ENCODE measurements at regions not wholly inside any gene's neighbourhood (a gene's known extent, or its start where the extent isn't known, plus 50 kb on each side); places are given as distances from the start of the nearest gene placed in this dataset.

GRCh38 chr3:187830181-187830580 is 84.9 kb upstream of the BCL6 start:
- Mint-ChIP-seq H3K4me3 (no peak overlapping the region), H3K27me3 (no peaks in the 10 kb centered on the region), H3K4me1 (peaks cover 19% of the 10 kb centered on the region), H3K27ac (ENCODE audit: low read depth) (peak overlapping the region; percentile 11), H3K36me3 (ENCODE audit: insufficient read depth) (peaks cover 2% of the 10 kb centered on the region), H3K9me3 (peaks cover 6% of the 10 kb centered on the region)
- DNase-seq (ENCODE audit: low spot score in 2 of 2), result no peak
- ATAC-seq (replicated peaks; ENCODE audit: extremely low read depth, poor library complexity, severe bottlenecking), result no peak

- ATAC-seq (replicated peaks; ENCODE audit: extremely low read depth, poor library complexity, severe bottlenecking) (no peak), DNase-seq (ENCODE audit: low spot score in 2 of 2) (no peak)
- peaks cover 19% of the 10 kb centered on the region for H3K4me1 Mint-ChIP-seq
- H3K9me3 Mint-ChIP-seq, result peaks cover 6% of the 10 kb centered on the region
- H3K36me3 Mint-ChIP-seq (ENCODE audit: insufficient read depth), result peaks cover 2% of the 10 kb centered on the region
- no peak overlapping the region for H3K4me3 Mint-ChIP-seq
- H3K27me3 Mint-ChIP-seq, result no peaks in the 10 kb centered on the region
- no peak overlapping the region for H3K27ac Mint-ChIP-seq (ENCODE audit: low read depth)
Measured at GRCh38 chr3:187831125-187832051, 86.1 kb upstream of the BCL6 start.

GRCh38 chr3:187832202-187832601 is 86.9 kb upstream of the BCL6 start:
- ATAC-seq (replicated peaks; ENCODE audit: extremely low read depth, poor library complexity, severe bottlenecking), result no peak
- H3K27ac Mint-ChIP-seq (ENCODE audit: low read depth), result no peak overlapping the region
- no peaks in the 10 kb centered on the region for H3K36me3 Mint-ChIP-seq (ENCODE audit: insufficient read depth)

GRCh38 chr3:187833375-187833774 is 88.1 kb upstream of the BCL6 start:
- H3K27ac Mint-ChIP-seq (ENCODE audit: low read depth), result no peak overlapping the region
- no peak overlapping the region for H3K4me3 Mint-ChIP-seq
- no peak for ATAC-seq (replicated peaks; ENCODE audit: extremely low read depth, poor library complexity, severe bottlenecking)
- no peak for DNase-seq (ENCODE audit: low spot score in 2 of 2)
- H3K27me3 Mint-ChIP-seq, result no peaks in the 10 kb centered on the region
- no peaks in the 10 kb centered on the region for H3K36me3 Mint-ChIP-seq (ENCODE audit: insufficient read depth)
- H3K4me1 Mint-ChIP-seq, result peaks cover 17% of the 10 kb centered on the region
- peaks cover 6% of the 10 kb centered on the region for H3K9me3 Mint-ChIP-seq

More at GRCh38 chr3:187832202-187832601, 86.9 kb upstream of the BCL6 start:
- no peaks in the 10 kb centered on the region for H3K27me3 Mint-ChIP-seq
- no peak overlapping the region for H3K4me3 Mint-ChIP-seq
- H3K9me3 Mint-ChIP-seq, result peaks cover 6% of the 10 kb centered on the region
- DNase-seq (ENCODE audit: low spot score in 2 of 2), result no peak
- H3K4me1 Mint-ChIP-seq, result peaks cover 19% of the 10 kb centered on the region

- H3K27ac Mint-ChIP-seq (ENCODE audit: low read depth), result no peak overlapping the region
- no peaks in the 10 kb centered on the region for H3K27me3 Mint-ChIP-seq
- DNase-seq (ENCODE audit: low spot score in 2 of 2) (no peak), ATAC-seq (replicated peaks; ENCODE audit: extremely low read depth, poor library complexity, severe bottlenecking) (no peak)
- peaks cover 11% of the 10 kb centered on the region for H3K4me1 Mint-ChIP-seq
- no peak overlapping the region for H3K4me3 Mint-ChIP-seq
- H3K9me3 Mint-ChIP-seq, result peaks cover 6% of the 10 kb centered on the region
- H3K36me3 Mint-ChIP-seq (ENCODE audit: insufficient read depth), result no peaks in the 10 kb centered on the region
Measured at GRCh38 chr3:187833799-187834578, 88.7 kb upstream of the BCL6 start.

- Mint-ChIP-seq H3K36me3 (ENCODE audit: insufficient read depth) (no peaks in the 10 kb centered on the region), H3K27me3 (no peaks in the 10 kb centered on the region), H3K4me3 (no peak overlapping the region), H3K4me1 (no peaks in the 10 kb centered on the region), H3K27ac (ENCODE audit: low read depth) (no peak overlapping the region), H3K9me3 (peaks cover 6% of the 10 kb centered on the region)
- no peak for DNase-seq (ENCODE audit: low spot score in 2 of 2)
- ATAC-seq (replicated peaks; ENCODE audit: extremely low read depth, poor library complexity, severe bottlenecking), result no peak
Measured at GRCh38 chr3:187836823-187837770, 91.8 kb upstream of the BCL6 start.

GRCh38 chr3:187838016-187838540 is 92.8 kb upstream of the BCL6 start:
- Mint-ChIP-seq H3K4me1 (no peaks in the 10 kb centered on the region), H3K9me3 (peaks cover 6% of the 10 kb centered on the region), H3K36me3 (ENCODE audit: insufficient read depth) (no peaks in the 10 kb centered on the region), H3K4me3 (no peak overlapping the region), H3K27ac (ENCODE audit: low read depth) (no peak overlapping the region), H3K27me3 (no peaks in the 10 kb centered on the region)
- DNase-seq (ENCODE audit: low spot score in 2 of 2) (no peak), ATAC-seq (replicated peaks; ENCODE audit: extremely low read depth, poor library complexity, severe bottlenecking) (no peak)

- DNase-seq (ENCODE audit: low spot score in 2 of 2), result no peak
- H3K36me3 Mint-ChIP-seq (ENCODE audit: insufficient read depth), result no peaks in the 10 kb centered on the region
- ATAC-seq (replicated peaks; ENCODE audit: extremely low read depth, poor library complexity, severe bottlenecking), result no peak
- H3K27me3 Mint-ChIP-seq, result no peaks in the 10 kb centered on the region
- no peak overlapping the region for H3K4me3 Mint-ChIP-seq
- H3K9me3 Mint-ChIP-seq, result peaks cover 6% of the 10 kb centered on the region
- no peaks in the 10 kb centered on the region for H3K4me1 Mint-ChIP-seq
- H3K27ac Mint-ChIP-seq (ENCODE audit: low read depth), result no peak overlapping the region
Measured at GRCh38 chr3:187839422-187839821, 94.2 kb upstream of the BCL6 start.

GRCh38 chr3:187840856-187841255 is 95.6 kb upstream of the BCL6 start:
- Mint-ChIP-seq H3K27me3 (no peaks in the 10 kb centered on the region), H3K9me3 (no peaks in the 10 kb centered on the region), H3K4me3 (no peak overlapping the region), H3K27ac (ENCODE audit: low read depth) (no peak overlapping the region), H3K36me3 (ENCODE audit: insufficient read depth) (no peaks in the 10 kb centered on the region), H3K4me1 (no peaks in the 10 kb centered on the region)
- DNase-seq (ENCODE audit: low spot score in 2 of 2) (no peak), ATAC-seq (replicated peaks; ENCODE audit: extremely low read depth, poor library complexity, severe bottlenecking) (no peak)

- ATAC-seq (replicated peaks; ENCODE audit: extremely low read depth, poor library complexity, severe bottlenecking) (no peak), DNase-seq (ENCODE audit: low spot score in 2 of 2) (no peak)
- H3K4me3 Mint-ChIP-seq, result no peak overlapping the region
- no peaks in the 10 kb centered on the region for H3K27me3 Mint-ChIP-seq
- no peaks in the 10 kb centered on the region for H3K36me3 Mint-ChIP-seq (ENCODE audit: insufficient read depth)
- no peaks in the 10 kb centered on the region for H3K4me1 Mint-ChIP-seq
- H3K9me3 Mint-ChIP-seq, result no peaks in the 10 kb centered on the region
- no peak overlapping the region for H3K27ac Mint-ChIP-seq (ENCODE audit: low read depth)
Measured at GRCh38 chr3:187841560-187841959, 96.3 kb upstream of the BCL6 start.

GRCh38 chr3:187843654-187844053 is 98.4 kb upstream of the BCL6 start:
- Mint-ChIP-seq H3K27me3 (no peaks in the 10 kb centered on the region), H3K36me3 (ENCODE audit: insufficient read depth) (no peaks in the 10 kb centered on the region), H3K9me3 (no peaks in the 10 kb centered on the region), H3K27ac (ENCODE audit: low read depth) (no peak overlapping the region), H3K4me3 (no peak overlapping the region), H3K4me1 (no peaks in the 10 kb centered on the region)
- no peak for DNase-seq (ENCODE audit: low spot score in 2 of 2)
- no peak for ATAC-seq (replicated peaks; ENCODE audit: extremely low read depth, poor library complexity, severe bottlenecking)

GRCh38 chr3:187844708-187845107 is 99.4 kb upstream of the BCL6 start:
- H3K36me3 Mint-ChIP-seq (ENCODE audit: insufficient read depth), result no peaks in the 10 kb centered on the region

More at GRCh38 chr3:187844708-187845107, 99.4 kb upstream of the BCL6 start:
- Mint-ChIP-seq H3K27ac (ENCODE audit: low read depth) (no peak overlapping the region), H3K27me3 (no peaks in the 10 kb centered on the region), H3K9me3 (no peaks in the 10 kb centered on the region), H3K4me3 (no peak overlapping the region), H3K4me1 (peaks cover under 1% of the 10 kb centered on the region)
- DNase-seq (ENCODE audit: low spot score in 2 of 2), result no peak
- no peak for ATAC-seq (replicated peaks; ENCODE audit: extremely low read depth, poor library complexity, severe bottlenecking)

Measured in central memory CD8-positive, alpha-beta T cell (primary cell).